ENCODE measurements at regions not wholly inside any gene's neighbourhood (a gene's known extent, or its start where the extent isn't known, plus 50 kb on each side); places are given as distances from the start of the nearest gene placed in this dataset.

DNA sequence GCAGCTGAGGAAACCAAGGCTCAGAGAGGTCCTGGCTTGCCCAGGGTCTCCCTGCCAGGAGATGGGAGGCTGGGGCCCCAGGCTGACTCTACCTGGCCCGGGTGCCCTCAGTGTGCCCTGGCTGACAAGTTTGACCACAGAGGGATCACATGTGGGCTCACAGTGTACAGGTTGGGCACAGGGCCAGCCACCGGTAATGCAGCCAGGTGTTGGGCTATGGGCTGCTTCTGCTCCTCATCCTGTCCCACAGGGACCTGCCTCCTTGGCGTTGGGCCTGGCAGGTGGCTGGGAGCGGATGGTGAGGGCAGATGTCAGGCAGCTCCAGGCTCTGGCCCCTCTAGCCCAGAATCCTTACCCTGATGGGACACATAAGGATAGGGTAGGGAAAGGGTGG, 250.5 kb downstream of the LOXHD1 start:
- H3K36me3 Mint-ChIP-seq, result peaks cover 8% of the 10 kb centered on the region
- peaks cover 38% of the 10 kb centered on the region for H3K4me1 Mint-ChIP-seq
- no peak overlapping the region for H3K4me3 ChIP-seq
- H3K36me3 ChIP-seq, result no peaks in the 10 kb centered on the region
- no peaks in the 10 kb centered on the region for H3K27me3 ChIP-seq
- no peak overlapping the region for H3K4me2 ChIP-seq
- no peak overlapping the region for H3K27ac ChIP-seq
- peaks cover 65% of the 10 kb centered on the region for H4K20me1 ChIP-seq (ENCODE audit: low read depth)
- H3K9ac ChIP-seq, result no peak overlapping the region
- DNase-seq (ENCODE audit: low spot score), result no peak
- no peaks in the 10 kb centered on the region for H3K9me3 Mint-ChIP-seq
- H3K27me3 Mint-ChIP-seq (ENCODE audit: insufficient read depth, low read depth), result peaks cover 3% of the 10 kb centered on the region
- peaks cover 2% of the 10 kb centered on the region for H3K4me1 ChIP-seq
- H3K27ac Mint-ChIP-seq, result no peak overlapping the region
- no peak overlapping the region for H3K4me3 Mint-ChIP-seq
- H3K79me2 ChIP-seq (ENCODE audit: low read depth), result no peaks in the 10 kb centered on the region
- H3F3A ChIP-seq (ENCODE audit: low read depth), result no peaks in the 10 kb centered on the region
- no peaks in the 10 kb centered on the region for H3K9me3 ChIP-seq (ENCODE audit: low read depth)
- H2AFZ ChIP-seq (replicated peaks), result no peak overlapping the region
- TF ChIP-seq EZH2 (IDR thresholded peaks at IDR 0.05) (no peak), EZH2phosphoT487 (IDR thresholded peaks at IDR 0.05) (no peak)
- TF ChIP-seq, protein P1, sequence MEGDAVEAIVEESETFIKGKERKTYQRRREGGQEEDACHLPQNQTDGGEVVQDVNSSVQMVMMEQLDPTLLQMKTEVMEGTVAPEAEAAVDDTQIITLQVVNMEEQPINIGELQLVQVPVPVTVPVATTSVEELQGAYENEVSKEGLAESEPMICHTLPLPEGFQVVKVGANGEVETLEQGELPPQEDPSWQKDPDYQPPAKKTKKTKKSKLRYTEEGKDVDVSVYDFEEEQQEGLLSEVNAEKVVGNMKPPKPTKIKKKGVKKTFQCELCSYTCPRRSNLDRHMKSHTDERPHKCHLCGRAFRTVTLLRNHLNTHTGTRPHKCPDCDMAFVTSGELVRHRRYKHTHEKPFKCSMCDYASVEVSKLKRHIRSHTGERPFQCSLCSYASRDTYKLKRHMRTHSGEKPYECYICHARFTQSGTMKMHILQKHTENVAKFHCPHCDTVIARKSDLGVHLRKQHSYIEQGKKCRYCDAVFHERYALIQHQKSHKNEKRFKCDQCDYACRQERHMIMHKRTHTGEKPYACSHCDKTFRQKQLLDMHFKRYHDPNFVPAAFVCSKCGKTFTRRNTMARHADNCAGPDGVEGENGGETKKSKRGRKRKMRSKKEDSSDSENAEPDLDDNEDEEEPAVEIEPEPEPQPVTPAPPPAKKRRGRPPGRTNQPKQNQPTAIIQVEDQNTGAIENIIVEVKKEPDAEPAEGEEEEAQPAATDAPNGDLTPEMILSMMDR (IDR thresholded peaks at IDR 0.05), result no peak

DNA sequence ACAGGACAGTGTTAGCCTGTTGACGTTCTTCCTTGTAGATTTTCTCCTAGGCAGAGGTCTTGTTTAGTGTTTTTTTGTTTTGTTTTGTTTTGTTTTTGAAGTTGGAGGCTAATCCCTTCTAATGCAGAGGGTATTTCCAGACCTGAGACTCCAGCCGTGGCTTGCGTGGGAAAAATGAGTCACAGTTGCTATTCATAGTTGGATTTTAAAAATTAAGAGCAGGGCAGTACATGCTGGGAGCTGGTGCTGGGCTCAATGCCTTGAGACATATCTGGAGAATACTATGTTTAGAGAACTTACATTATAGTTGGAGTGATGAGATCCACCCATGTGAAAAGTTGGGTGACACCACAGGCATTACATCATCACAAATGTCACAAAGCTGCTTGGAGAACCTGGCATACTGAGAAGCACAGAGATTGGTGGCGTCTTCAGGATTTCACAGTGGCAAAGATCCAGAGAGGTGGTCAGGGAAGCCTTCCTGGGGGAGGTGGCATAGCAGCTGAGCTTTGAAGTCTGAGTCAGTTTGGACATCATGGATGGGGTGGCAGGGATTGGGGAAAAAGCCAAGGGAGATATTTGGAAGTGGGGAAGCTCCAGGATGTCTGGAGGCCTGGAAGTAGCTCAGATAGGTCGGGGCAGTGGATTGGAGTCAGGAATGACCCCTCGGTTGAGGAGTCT, 249.4 kb downstream of the LOXHD1 start:
- Histone ChIP-seq H3K4me3 (no peak overlapping the region), H3K79me2 (ENCODE audit: low read depth) (no peaks in the 10 kb centered on the region), H3K4me1 (peaks cover 13% of the 10 kb centered on the region), H3K4me2 (no peak overlapping the region), H3K36me3 (no peaks in the 10 kb centered on the region), H4K20me1 (ENCODE audit: low read depth) (peaks cover 73% of the 10 kb centered on the region), H3K27ac (no peak overlapping the region), H2AFZ (replicated peaks) (no peak overlapping the region), H3K9me3 (ENCODE audit: low read depth) (no peaks in the 10 kb centered on the region), H3F3A (ENCODE audit: low read depth) (no peaks in the 10 kb centered on the region), H3K9ac (no peak overlapping the region), H3K27me3 (no peaks in the 10 kb centered on the region)
- DNase-seq (ENCODE audit: low spot score), result no peak
- Mint-ChIP-seq H3K9me3 (no peaks in the 10 kb centered on the region), H3K4me1 (peaks cover 43% of the 10 kb centered on the region), H3K4me3 (no peak overlapping the region), H3K27me3 (ENCODE audit: insufficient read depth, low read depth) (peaks cover 3% of the 10 kb centered on the region), H3K36me3 (peaks cover 8% of the 10 kb centered on the region), H3K27ac (no peak overlapping the region)
- TF ChIP-seq EZH2 (IDR thresholded peaks at IDR 0.05) (no peak), EZH2phosphoT487 (IDR thresholded peaks at IDR 0.05) (no peak)
- TF ChIP-seq, protein P1 (IDR thresholded peaks at IDR 0.05), result no peak

DNA sequence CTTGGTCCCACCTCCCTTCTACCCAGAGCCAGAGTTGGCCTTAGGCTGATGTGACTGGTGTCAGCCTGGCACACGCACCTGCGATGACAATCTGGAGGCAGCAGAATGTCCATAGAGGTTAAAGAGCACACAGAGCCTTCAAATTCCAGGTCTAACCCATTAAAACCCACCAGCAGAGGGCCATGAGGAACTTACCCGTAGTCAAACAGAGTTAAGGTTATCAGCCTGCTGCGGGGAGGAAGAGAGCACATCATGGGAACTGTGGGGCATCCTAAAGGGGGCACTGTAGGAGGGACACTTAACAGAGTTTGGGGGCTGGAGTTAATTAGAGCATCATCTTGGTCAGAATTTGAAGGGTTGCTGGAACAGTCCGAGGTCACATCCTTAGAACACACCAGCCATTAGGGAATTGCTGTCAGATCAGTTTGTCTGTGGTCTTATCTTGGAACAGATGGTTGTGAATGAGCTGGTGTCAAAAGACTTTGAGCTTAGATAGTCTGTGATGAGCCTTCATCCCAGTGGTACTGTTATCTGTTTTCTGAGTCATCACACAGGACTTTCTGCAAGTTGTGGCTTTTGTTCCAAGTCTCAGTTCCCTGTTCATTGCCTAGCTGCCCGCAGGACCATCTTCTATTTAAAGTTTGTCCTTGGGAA, 248.6 kb downstream of the LOXHD1 start:
- Histone ChIP-seq H3K4me3 (no peak overlapping the region), H3K9ac (no peak overlapping the region), H3K9me3 (ENCODE audit: low read depth) (no peaks in the 10 kb centered on the region), H3K36me3 (no peaks in the 10 kb centered on the region), H3K4me1 (peaks cover 22% of the 10 kb centered on the region), H4K20me1 (ENCODE audit: low read depth) (peaks cover 81% of the 10 kb centered on the region), H3K27ac (no peak overlapping the region), H3K27me3 (no peaks in the 10 kb centered on the region), H3K4me2 (no peak overlapping the region), H3F3A (ENCODE audit: low read depth) (no peaks in the 10 kb centered on the region), H3K79me2 (ENCODE audit: low read depth) (no peaks in the 10 kb centered on the region), H2AFZ (replicated peaks) (no peak overlapping the region)
- H3K27ac Mint-ChIP-seq, result no peak overlapping the region
- peaks cover 48% of the 10 kb centered on the region for H3K4me1 Mint-ChIP-seq
- no peak overlapping the region for H3K4me3 Mint-ChIP-seq
- H3K27me3 Mint-ChIP-seq (ENCODE audit: insufficient read depth, low read depth), result peaks cover 3% of the 10 kb centered on the region
- H3K9me3 Mint-ChIP-seq, result no peaks in the 10 kb centered on the region
- peaks cover 8% of the 10 kb centered on the region for H3K36me3 Mint-ChIP-seq
- TF ChIP-seq EZH2phosphoT487 (IDR thresholded peaks at IDR 0.05) (no peak), EZH2 (IDR thresholded peaks at IDR 0.05) (no peak)
- TF ChIP-seq, protein P1 (IDR thresholded peaks at IDR 0.05), result peak; percentile 42
- DNase-seq (ENCODE audit: low spot score), result peak; percentile 47
